ENCODE measurements at regions not wholly inside any gene's neighbourhood (a gene's known extent, or its start where the extent isn't known, plus 50 kb on each side); places are given as distances from the start of the nearest gene placed in this dataset.

DNA sequence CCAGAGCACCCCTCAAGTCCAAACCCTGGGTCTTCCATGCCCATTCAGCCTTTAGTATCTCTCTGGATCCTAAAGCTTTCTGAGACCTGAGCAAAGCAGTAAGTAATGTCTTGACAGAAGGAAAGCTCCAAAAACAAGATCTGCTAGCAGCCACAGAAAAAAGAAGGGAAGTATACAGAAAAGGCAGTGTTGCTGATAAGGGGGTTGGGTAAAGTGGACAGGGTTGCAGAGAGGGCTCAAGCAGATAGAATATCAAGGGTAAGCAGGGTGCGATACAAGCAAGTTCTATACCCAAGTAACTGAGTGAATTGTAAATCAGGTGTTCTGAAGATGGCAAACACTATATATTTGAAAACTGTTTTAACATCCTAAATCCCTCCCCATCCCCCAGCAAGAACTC lies 113.4 kb upstream of the CARMIL1 start:
- no peak for DNase-seq

DNA sequence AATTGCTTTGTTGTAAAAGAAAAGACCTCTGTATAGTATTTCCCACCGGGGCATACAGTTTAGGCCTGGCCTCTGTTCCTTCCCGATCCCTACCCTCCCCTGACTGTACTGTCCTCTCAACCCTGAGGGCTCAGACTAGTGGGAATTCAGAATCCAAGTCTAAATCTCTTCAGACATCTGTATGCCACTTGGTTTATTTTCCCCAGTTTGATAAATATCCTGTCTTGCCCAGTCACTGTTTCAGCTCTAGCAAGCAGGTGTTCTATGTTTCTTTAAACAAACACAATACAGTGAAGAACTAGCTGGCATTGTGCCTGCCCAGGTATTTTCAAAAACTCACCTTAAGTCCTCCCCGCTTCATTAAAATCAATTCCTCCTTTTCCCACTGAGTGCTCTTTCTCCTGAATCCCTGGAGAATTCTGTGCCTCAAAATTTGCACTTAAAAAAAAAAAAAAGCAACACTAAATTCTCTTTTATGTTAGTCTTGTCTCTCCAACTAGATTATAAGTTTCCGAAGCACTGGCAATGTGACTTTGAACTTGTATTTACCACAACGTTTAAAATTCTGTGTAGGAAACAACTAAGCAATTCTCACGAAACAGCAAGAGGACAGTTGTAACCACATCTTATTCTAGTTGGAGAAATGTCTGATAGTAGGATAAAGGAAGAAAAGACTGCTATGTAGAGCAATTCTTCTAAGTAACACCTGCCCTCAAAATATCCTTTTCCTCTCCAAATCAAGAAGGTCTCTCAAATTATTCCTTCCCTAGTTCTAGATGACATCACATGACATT lies 112.0 kb upstream of the CARMIL1 start:
- no peak for DNase-seq

DNA sequence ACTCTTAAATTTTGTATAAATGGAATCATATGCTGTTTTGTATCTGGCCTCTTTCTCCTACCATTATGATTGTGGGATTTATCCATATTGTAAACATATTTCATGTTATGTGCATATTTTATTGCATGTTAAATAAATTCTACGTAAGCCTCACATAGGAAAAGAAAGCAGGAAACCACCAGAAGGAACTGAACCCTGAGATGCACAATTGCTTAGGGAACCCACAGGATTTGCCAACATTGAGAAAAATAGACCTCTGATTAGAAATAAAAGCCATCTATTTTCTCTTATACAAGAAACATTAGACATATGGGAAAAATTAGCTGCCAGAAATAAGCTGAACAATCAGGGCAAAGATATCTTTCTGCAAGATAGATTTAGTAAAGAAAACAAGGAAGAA lies 111.2 kb upstream of the CARMIL1 start:
- DNase-seq = no peak

GRCh38 chr6:25168637-25169036 lies 110.5 kb upstream of the CARMIL1 start:
- DNase-seq = no peak

DNA sequence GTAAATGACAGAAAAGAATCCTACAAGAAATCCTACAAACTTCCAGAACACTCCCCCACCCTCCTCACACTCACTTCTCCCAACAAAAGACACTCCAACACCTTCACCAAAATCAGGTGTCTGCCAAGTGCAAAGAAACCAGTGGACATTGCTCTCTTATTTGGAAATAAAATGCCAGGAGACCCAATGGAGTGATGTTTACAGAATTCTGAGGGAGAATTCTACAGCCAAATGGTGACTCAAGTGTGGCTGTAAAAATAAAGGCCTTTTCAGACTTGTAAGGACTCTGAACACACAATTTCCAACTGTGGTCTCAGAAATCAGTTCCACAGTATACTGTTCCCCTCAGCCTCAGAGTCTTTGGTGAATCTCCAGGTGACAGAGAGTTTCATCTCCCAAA lies 109.6 kb upstream of the CARMIL1 start:
- peak; percentile 63 for DNase-seq

- no peak for DNase-seq
Observed at GRCh38 chr6:25169961-25170360, 109.2 kb upstream of the CARMIL1 start.

GRCh38 chr6:25170640-25171039 lies 108.5 kb upstream of the CARMIL1 start:
- no peak for DNase-seq

DNA sequence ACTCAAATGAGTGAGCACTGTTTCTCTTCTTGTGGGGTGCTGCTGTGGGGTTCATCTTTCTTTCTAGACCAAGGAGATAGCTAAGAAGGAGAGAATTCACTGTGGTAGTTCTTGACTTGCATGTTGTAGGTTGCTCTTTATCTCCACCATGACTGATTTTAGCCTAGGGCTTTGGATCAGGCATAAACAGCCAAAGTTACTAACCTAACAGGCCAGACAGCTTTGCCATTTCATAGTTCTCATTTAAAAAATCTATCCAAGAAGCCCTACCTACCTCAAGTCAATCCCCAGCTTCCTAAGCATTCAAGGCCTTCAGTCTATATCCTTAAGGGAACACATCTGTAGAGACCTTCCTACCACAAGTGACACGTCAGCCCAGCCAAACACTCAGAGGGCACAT lies 107.9 kb upstream of the CARMIL1 start:
- DNase-seq = no peak

DNA sequence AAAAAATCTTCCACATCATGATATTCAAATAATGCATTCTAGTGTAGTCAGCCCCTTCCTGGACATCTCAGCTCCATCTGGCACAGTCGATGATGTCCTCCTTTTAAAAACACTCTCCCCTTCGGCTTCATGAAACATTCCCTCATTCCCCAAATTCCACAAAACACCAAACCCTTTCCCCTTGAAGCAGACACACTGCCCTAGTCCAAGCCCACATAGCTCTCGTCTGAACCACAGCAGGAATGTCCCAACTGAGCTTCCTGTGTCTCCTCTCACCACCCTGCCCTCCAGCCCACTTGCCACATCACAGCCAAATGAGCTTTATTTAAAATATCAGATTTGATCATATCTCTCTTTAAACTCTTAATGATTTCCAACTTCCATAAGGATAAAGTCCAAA lies 106.4 kb upstream of the CARMIL1 start:
- DNase-seq = peak; percentile 100

- DNase-seq = no peak
Observed at GRCh38 chr6:25173246-25173645, 105.9 kb upstream of the CARMIL1 start.

DNA sequence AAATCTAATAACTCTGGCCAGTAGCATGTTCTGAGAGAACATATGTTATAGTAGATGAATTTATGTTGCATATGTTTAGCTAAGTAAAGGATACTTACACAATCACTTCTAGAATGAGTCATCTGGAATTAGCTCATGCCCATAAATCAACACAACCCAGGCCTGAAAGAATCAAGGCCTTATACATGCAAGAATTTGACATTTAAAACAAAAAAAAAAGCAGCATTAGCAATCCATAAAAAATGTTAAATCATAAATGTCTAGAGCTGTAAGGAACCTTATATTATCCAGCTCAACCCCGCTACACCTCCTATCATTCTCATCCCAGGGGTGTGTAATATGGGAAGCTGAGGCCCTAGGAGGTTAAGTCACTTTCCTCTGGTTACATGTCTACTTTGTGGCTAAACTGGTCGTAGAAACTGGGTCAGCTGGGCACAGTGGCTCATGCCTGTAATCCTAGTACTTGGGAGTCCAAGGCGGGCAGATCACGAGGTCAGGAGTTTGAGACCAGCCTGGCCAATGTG lies 105.2 kb upstream of the CARMIL1 start:
- DNase-seq = peak; percentile 99

DNA sequence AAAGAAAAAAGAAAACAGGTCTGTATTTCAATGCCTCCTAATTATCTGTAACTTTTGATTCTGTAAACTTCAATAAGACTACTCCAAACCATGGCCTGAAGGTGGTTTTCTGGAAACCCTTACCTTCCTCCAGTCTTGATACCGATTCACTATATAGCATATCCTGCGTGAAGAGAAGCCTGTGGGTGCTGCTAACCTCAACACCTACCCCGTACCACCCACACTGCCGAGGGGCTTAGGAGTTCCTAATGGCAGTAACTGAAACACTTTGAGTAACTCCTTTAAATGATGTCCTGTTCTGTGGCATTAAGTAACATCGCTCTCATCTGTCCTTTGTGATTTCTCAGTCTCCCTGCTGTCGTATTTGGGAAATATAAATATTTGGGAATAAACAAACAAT lies 104.5 kb upstream of the CARMIL1 start:
- no peak for DNase-seq

- DNase-seq = peak; percentile 64
Observed at GRCh38 chr6:25175196-25175595, 104.0 kb upstream of the CARMIL1 start.

DNA sequence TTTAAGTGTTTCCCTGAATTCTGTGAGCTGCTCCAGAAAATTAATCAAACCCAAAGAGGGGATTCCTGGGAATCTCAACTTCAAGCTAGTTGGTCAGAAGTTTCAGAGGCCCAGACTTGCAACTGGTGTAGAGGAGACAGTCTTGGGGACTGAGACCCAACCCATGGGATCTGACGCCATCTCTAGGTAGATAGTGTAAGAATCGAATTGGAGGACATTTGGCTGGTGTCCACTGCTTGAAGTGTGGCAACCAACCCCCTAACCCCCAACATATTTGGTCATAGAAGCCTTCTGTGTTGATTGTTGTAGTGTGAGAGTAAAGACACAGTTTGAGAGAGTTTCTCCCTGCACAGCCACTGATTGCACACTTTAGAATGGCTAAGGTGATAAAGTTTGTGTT lies 103.5 kb upstream of the CARMIL1 start:
- no peak for DNase-seq

GRCh38 chr6:25176466-25176865 lies 102.7 kb upstream of the CARMIL1 start:
- DNase-seq = no peak

DNA sequence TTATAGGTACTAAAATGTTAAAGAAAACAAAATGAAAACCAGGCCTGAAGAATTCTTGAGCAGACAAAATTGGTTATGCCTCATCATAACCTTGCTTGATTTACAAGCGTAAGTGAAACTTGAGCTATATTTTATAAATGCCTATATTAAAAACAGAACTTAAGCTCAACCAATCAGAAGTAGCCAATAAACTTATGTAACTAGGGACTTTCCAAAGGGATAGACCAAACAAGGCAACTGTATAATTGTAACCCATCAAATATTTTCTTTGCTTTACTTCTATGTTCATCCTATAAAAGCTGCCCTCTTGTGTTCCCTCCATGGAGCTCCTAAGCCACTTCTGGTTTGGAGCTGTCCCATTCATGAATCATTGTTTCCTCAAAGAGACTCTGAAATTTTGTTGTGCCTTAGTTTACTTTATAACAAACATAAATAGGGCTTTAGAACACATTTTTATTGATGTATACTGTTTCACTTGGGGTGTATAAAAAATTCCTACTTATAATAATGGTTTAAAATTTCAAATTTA lies 101.6 kb upstream of the CARMIL1 start:
- DNase-seq = no peak

DNA sequence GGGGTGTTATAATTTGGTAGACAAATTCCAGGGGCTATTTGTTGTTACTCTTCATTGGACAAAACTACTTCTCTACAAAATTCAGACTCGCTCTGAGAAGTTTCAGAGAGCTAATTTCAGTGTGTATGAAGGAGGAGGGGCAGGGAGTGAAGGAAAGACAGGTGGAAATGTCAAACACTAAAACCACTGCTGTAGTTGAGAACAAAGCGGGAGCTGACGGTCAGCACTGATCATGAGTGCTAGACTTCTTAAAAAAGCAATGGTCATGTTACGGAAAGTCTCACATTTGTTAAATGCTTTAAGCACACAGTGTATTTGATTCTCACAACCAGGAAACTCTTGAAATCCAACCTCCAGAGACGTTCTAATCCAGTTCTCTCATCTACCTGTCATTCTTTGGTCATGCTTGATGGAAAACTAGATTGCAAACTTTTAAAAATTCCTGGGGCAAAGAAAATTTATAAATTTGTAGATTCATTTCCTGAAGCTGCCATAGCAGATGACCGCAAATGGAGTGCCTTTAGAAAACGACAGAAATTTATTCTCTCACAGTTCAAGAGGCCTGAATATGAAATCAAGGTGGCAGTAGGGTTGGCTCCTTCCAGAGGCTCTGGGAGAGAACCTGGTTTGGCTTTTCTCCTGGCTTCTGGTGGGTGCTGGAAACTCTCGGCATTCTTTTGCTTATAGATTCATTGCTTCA lies 100.7 kb upstream of the CARMIL1 start:
- no peak for DNase-seq

DNA sequence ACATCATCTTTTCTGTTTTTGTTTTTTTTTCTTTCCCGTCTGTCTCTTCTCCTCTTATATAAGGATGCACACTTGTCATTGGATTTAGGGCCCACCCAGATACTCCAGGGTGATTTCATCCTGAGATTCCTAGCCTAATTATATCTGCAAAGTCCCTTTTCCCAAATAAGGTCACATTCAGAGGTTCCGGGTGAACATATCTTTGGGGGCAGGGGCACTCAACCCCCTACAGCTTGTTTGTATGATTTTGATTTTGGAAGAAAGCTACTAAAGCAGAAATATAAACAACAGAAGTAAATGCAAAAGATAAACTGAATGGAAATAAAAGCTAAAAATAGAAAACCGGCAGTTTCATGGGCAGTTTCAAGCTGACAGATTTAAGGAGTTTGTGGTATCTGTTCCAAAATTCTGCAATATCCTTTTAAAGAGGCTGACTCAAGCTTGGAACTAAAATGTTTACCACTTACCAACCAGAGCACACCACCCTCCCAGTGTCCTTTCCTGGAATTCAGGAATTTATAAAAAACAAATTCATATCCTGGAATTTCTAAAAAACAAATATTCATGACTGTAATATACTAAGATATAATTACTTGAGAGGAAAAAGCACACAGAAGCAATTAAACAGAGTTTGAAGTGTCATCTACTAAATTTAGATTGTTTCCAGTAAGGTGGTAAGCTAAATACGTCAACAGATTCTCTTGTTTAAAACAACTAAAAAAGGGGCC lies 100.0 kb upstream of the CARMIL1 start:
- DNase-seq = peak; percentile 91

GRCh38 chr6:25180630-25181349 lies 98.4 kb upstream of the CARMIL1 start:
- no peak for DNase-seq

DNA sequence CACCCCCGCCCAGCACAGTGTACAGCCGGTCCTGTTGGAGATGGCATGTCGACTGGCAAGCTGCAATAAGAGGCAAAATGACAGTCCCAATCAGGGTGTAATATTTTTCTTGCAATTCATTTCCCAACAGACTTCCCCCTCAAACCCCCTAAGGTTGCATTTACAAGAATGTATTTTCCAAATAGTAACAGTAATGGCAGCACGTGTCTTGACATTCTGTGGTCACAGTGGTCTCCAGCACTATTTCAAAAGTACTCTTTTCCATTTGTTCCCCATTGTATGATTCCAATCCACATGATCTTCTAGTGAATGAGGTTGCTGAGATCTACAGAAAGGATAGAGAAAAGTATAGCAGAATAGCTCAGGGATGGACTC lies 97.8 kb upstream of the CARMIL1 start:
- no peak for DNase-seq

GRCh38 chr6:25181923-25182322 lies 97.3 kb upstream of the CARMIL1 start:
- peak; percentile 82 for DNase-seq

DNA sequence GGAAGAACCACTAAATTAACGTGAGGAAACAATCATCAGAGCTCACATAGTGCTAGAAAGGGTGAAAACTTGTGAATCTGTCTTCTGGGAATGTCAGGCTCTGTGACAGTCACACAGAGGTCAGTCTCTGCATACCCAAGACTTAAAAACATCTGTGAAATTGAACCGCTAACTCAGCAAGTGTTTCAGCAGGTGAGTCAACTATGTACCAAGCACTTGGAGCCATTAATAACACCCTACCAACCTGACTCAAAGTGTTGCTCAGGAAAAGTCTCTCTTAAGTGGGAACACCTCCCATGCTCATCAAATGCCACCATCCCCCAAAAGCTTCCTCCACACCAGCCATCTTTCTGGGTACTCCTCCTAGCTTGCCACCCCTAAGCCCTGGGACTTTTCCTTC lies 92.3 kb upstream of the CARMIL1 start:
- DNase-seq = no peak
